K562 (cell line): ENCODE measurements at regions not wholly inside any gene's neighbourhood (a gene's known extent, or its start where the extent isn't known, plus 50 kb on each side); places are given as distances from the start of the nearest gene placed in this dataset.

ENCODE experiments used
- ATAC-seq: fragments of 200-7000 bp; cut with Tn5 transposase; 3 replicates; pipeline ENCODE4 v1.9.1; 2020; ENCODE audit warnings: moderate library complexity
- BruUV-seq: library from RNA; stranded (reverse); fragments of 400-500 nt; replicated peaks from 2 replicates; lab custom pipeline; 2021; lab: Mats Ljungman, UMichigan
- CTCF ChIA-PET: fragments of 300-600 bp; formaldehyde crosslinking; extraction: SDS; loops from one replicate; lab custom pipeline; 2021; ENCODE audit warnings: low intra/inter-chr PET ratio; lab: Yijun Ruan, JAX
- POLR2A ChIA-PET: fragments of 300-600, 350-650 bp; sonication (Branson Sonifier 250); formaldehyde crosslinking; extraction: SDS; loops from one replicate; lab custom pipeline; 2021; ENCODE audit warnings: antibody characterized with exemption, inconsistent platforms; lab: Yijun Ruan, JAX
- DNase-seq, 4 experiments: peaks; one replicate each; pipeline versions ENCODE4 v3.0.0 to v3.0.0-alpha.2; 2011 to 2018; ENCODE audit warnings: low spot score in 3 of 4, mixed read lengths in 3 of 4; ENCODE audit errors: extremely low read depth in 1 of 4
- FAIRE-seq: peaks from 2 replicates; lab custom pipeline; 2011; peaks lifted over from hg19 to GRCh38; lab: Jason Lieb, UNC
- H2AFZ ChIP-seq: 2 replicates; pipeline ENCODE4 v1.6.0; 2011; ENCODE audit warnings: low read depth, low read length, control low read depth, inconsistent platforms
- H3K27ac ChIP-seq: fragments of 200-600 bp; 3 replicates; pipeline ENCODE4 v1.8.0; 2011; ENCODE audit warnings: low read depth, mild to moderate bottlenecking, control low read depth, inconsistent platforms, low read length, moderate library complexity, mixed read lengths; ENCODE audit errors: extremely low read depth
- H3K27me3 ChIP-seq, 2 experiments: fragments of 300-600 bp in 1 of 2; 2 replicates in 1 of 2; 3 replicates in 1 of 2; pipeline versions ENCODE4 v1.6.0 to v1.8.0; 2011; ENCODE audit warnings: inconsistent platforms in 2 of 2, low read length in 2 of 2, mild to moderate bottlenecking in 1 of 2, mixed read lengths in 1 of 2, moderate library complexity in 1 of 2; ENCODE audit not compliant: control insufficient read depth in 2 of 2, insufficient read depth in 2 of 2
- H3K36me3 ChIP-seq: fragments of 300-600 bp; 3 replicates; pipeline ENCODE4 v1.8.0; 2011; ENCODE audit warnings: mild to moderate bottlenecking, low read length, inconsistent platforms; ENCODE audit not compliant: control insufficient read depth, insufficient read depth
- H3K4me1 ChIP-seq, 2 experiments: fragments of 200-600 bp in 1 of 2; replicated peaks in 1 of 2; 2 replicates in 1 of 2; 3 replicates in 1 of 2; pipeline versions ENCODE4 v1.5.1 to v1.8.0; 2011; ENCODE audit warnings: inconsistent platforms in 2 of 2, low read length in 2 of 2, mild to moderate bottlenecking in 1 of 2, mixed read lengths in 1 of 2, moderate library complexity in 1 of 2; ENCODE audit not compliant: control insufficient read depth in 2 of 2, insufficient read depth in 2 of 2
- H3K4me2 ChIP-seq: 2 replicates; pipeline ENCODE4 v1.6.1; 2011; ENCODE audit warnings: low read length, control low read depth, inconsistent platforms, mixed read lengths; ENCODE audit not compliant: insufficient read depth
- H3K4me3 ChIP-seq: fragments of 200-600 bp; sonication (generic), shearing (Covaris generic); 2 replicates; pipeline ENCODE4 v1.5.1; 2016; ENCODE audit warnings: control low read depth, inconsistent platforms
- H3K79me2 ChIP-seq: fragments of 200-600 bp; 3 replicates; pipeline ENCODE4 v1.8.0; 2011; ENCODE audit warnings: low read length, inconsistent platforms; ENCODE audit not compliant: control insufficient read depth, insufficient read depth
- H3K9ac ChIP-seq, 2 experiments: 2 replicates each; pipeline versions ENCODE4 v1.6.0 to v1.6.1; 2011; ENCODE audit warnings: low read depth in 2 of 2, low read length in 2 of 2, control low read depth in 1 of 2, inconsistent platforms in 1 of 2, mild to moderate bottlenecking in 1 of 2, mixed read lengths in 1 of 2; ENCODE audit not compliant: insufficient read depth in 1 of 2
- H3K9me1 ChIP-seq: one replicate; pipeline ENCODE4 v1.6.0; 2011; ENCODE audit warnings: inconsistent platforms, mild to moderate bottlenecking, low read length, moderate library complexity; ENCODE audit not compliant: control insufficient read depth, insufficient read depth
- H3K9me3 ChIP-seq: replicated peaks from 2 replicates; pipeline ENCODE4 v1.5.1; 2011; ENCODE audit warnings: low read depth, low read length, inconsistent platforms; ENCODE audit not compliant: control insufficient read depth, insufficient read depth
- H4K20me1 ChIP-seq: replicated peaks from 2 replicates; pipeline ENCODE4 v1.6.1; 2011; ENCODE audit warnings: low read length, inconsistent platforms, mixed read lengths; ENCODE audit not compliant: control insufficient read depth, insufficient read depth
- ARID2 ChIP-seq: fragments of 450-650 bp; IDR thresholded peaks from 2 replicates; pipeline ENCODE4 v1.6.1; 2017; ENCODE audit warnings: antibody characterized with exemption, mild to moderate bottlenecking
- BRD4 ChIP-seq: fragments of 200-600 bp; sonication (generic); IDR thresholded peaks from 2 replicates; pipeline ENCODE4 v1.6.1; 2017; ENCODE audit warnings: inconsistent platforms
- HNRNPLL ChIP-seq: fragments of 200-400 bp; formaldehyde crosslinking; IDR thresholded peaks from 2 replicates; pipeline ENCODE4 v1.6.1; 2017; ENCODE audit warnings: low read length, low read depth, mild to moderate bottlenecking; ENCODE audit not compliant: poor library complexity, severe bottlenecking
- NFIX ChIP-seq: fragments of 250-450 bp; sonication (Bioruptor Pico); IDR thresholded peaks from 2 replicates; pipeline ENCODE4 v1.4.0; 2020; ENCODE audit warnings: low read depth, mild to moderate bottlenecking, moderate library complexity
- SNRNP70 ChIP-seq: fragments of 200-400 bp; formaldehyde crosslinking; optimal IDR thresholded peaks from 2 replicates; pipeline ENCODE3; 2017; ENCODE audit warnings: low read depth, low read length
- TRIM28 ChIP-seq: fragments of 450-650 bp; IDR thresholded peaks from 2 replicates; pipeline ENCODE4 v1.6.1; 2017
- XRCC5 ChIP-seq: fragments of 200-400 bp; formaldehyde crosslinking; IDR thresholded peaks from 2 replicates; pipeline ENCODE4 v1.6.1; 2017; ENCODE audit warnings: low read depth, mild to moderate bottlenecking, low read length
- YY1 ChIP-seq, 3 experiments: IDR thresholded peaks; 2 replicates each; pipeline ENCODE4 v1.6.1; 2011; ENCODE audit warnings: low read length in 2 of 3, mild to moderate bottlenecking in 2 of 3, moderate library complexity in 2 of 3, borderline replicate concordance in 1 of 3, control low read depth in 1 of 3, low read depth in 1 of 3; ENCODE audit not compliant: insufficient read depth in 3 of 3, insufficient replicate concordance in 2 of 3, control insufficient read depth in 1 of 3, insufficient read length in 1 of 3; ENCODE audit errors: extremely low read depth in 1 of 3
- WGBS: fragments of 100-300 bp; shearing (Covaris generic); methylation state at CpG from one replicate; pipeline ENCODE4 v1.1.6; 2016; ENCODE audit warnings: low coverage, mixed read lengths; ENCODE audit not compliant: insufficient coverage; ENCODE audit errors: missing lambda C conversion rate; 5-methylcytosine and 5-hydroxymethylcytosine counted together
- in situ Hi-C: fragments of 300-500 bp; cut with MboI; formaldehyde crosslinking; loops from 4 replicates; pipeline ENCODE4 v1.15.0; 2018; ENCODE audit warnings: inconsistent platforms, mixed read lengths
- intact Hi-C: fragments of 100-400 bp; cut with micrococcal nuclease; formaldehyde crosslinking; loops from 2 replicates; pipeline ENCODE4 v1.14.2; 2022
- TF ChIP-seq, protein P1 (sequence below): fragments of 450-650 bp; formaldehyde crosslinking; IDR thresholded peaks from 2 replicates; pipeline ENCODE4 v1.4.0; 2022; ENCODE audit warnings: missing genetic modification characterization
- TF ChIP-seq, protein P2 (sequence below): sonication (generic); formaldehyde crosslinking; IDR thresholded peaks from 2 replicates; pipeline ENCODE4 v1.8.0; 2022; ENCODE audit warnings: mild to moderate bottlenecking, missing genetic modification reagents

DNA sequence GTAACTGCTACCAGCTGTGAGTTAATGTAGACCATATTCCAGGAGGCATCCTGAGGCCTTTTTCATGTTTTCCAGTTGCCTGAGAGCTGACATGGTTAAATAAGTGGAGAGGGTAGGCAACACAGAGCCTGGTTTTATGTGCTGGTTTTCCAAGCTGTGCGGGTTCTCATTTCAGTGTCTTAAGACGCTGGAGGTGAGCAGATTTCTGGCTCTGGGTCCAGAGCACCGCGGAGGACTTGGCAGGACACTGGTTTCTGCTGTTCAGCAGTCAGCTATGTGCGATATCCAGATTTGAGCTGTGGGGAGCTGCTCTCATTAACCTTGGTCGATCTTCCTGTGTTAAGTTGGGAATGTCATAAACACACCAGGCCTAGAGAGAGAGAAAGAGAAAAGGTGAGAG is 680.8 kb downstream of the BCL11B start:
- H3K9ac ChIP-seq = no peak overlapping the region
- H3K4me3 ChIP-seq = no peak overlapping the region
- no peak overlapping the region for H3K27ac ChIP-seq
- in situ Hi-C loops = no loop called here
- FAIRE-seq (no peak), DNase-seq (no peak), ATAC-seq (no peak)
- WGBS = 0% methylated on average over 3 of the region's 6 CpGs
- ChIA-PET POLR2A (no interaction called here), CTCF (no interaction called here)
- no peaks in the 10 kb centered on the region for H3K79me2 ChIP-seq
- H4K20me1 ChIP-seq = no peaks in the 10 kb centered on the region
- H3K27me3 ChIP-seq = no peaks in the 10 kb centered on the region
- BruUV-seq = no TSS peak
- H2AFZ ChIP-seq = no peak overlapping the region
- no peaks in the 10 kb centered on the region for H3K9me3 ChIP-seq
- H3K4me1 ChIP-seq = no peaks in the 10 kb centered on the region
- intact Hi-C loops = no loop called here
- no peaks in the 10 kb centered on the region for H3K36me3 ChIP-seq
- no peaks in the 10 kb centered on the region for H3K9me1 ChIP-seq
- H3K4me2 ChIP-seq = no peak overlapping the region
- TF ChIP-seq, protein P1, sequence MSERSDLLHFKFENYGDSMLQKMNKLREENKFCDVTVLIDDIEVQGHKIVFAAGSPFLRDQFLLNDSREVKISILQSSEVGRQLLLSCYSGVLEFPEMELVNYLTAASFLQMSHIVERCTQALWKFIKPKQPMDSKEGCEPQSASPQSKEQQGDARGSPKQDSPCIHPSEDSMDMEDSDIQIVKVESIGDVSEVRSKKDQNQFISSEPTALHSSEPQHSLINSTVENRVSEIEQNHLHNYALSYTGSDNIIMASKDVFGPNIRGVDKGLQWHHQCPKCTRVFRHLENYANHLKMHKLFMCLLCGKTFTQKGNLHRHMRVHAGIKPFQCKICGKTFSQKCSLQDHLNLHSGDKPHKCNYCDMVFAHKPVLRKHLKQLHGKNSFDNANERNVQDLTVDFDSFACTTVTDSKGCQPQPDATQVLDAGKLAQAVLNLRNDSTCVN (CRISPR knock-in tag) = no peak
- TF ChIP-seq TRIM28 (no peak), BRD4 (no peak), NFIX (CRISPR knock-in tag) (no peak), ARID2 (no peak), HNRNPLL (no peak), YY1 (IDR thresholded peaks at IDR 0.05; ENCODE audit: borderline replicate concordance in 1 of 3, control insufficient read depth in 1 of 3, extremely low read depth in 1 of 3, insufficient read depth in 3 of 3, insufficient read length in 1 of 3, insufficient replicate concordance in 2 of 3, low read depth in 1 of 3, low read length in 2 of 3) (no peak), XRCC5 (no peak), SNRNP70 (no peak)
- TF ChIP-seq, protein P2, sequence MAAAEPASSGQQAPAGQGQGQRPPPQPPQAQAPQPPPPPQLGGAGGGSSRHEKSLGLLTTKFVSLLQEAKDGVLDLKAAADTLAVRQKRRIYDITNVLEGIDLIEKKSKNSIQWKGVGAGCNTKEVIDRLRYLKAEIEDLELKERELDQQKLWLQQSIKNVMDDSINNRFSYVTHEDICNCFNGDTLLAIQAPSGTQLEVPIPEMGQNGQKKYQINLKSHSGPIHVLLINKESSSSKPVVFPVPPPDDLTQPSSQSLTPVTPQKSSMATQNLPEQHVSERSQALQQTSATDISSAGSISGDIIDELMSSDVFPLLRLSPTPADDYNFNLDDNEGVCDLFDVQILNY (CRISPR knock-in tag) = no peak
